HFF-Myc (cell line): ENCODE measurements at regions not wholly inside any gene's neighbourhood (a gene's known extent, or its start where the extent isn't known, plus 50 kb on each side); places are given as distances from the start of the nearest gene placed in this dataset.

Source experiments
- DNase-seq: peaks from one replicate; pipeline ENCODE4 v3.0.0-alpha.2; 2011; ENCODE audit warnings: low read depth; ENCODE audit errors: extremely low read depth
- H3K4me3 ChIP-seq: replicated peaks from 2 replicates; pipeline ENCODE4 v1.5.1; 2011; ENCODE audit warnings: low read depth, mild to moderate bottlenecking, control low read depth, low read length
- TF ChIP-seq, protein P1 (sequence below): IDR thresholded peaks from 2 replicates; pipeline ENCODE4 v1.5.1; 2012; ENCODE audit warnings: mild to moderate bottlenecking, low read depth, low read length, control low read depth; ENCODE audit errors: missing control alignments

DNA sequence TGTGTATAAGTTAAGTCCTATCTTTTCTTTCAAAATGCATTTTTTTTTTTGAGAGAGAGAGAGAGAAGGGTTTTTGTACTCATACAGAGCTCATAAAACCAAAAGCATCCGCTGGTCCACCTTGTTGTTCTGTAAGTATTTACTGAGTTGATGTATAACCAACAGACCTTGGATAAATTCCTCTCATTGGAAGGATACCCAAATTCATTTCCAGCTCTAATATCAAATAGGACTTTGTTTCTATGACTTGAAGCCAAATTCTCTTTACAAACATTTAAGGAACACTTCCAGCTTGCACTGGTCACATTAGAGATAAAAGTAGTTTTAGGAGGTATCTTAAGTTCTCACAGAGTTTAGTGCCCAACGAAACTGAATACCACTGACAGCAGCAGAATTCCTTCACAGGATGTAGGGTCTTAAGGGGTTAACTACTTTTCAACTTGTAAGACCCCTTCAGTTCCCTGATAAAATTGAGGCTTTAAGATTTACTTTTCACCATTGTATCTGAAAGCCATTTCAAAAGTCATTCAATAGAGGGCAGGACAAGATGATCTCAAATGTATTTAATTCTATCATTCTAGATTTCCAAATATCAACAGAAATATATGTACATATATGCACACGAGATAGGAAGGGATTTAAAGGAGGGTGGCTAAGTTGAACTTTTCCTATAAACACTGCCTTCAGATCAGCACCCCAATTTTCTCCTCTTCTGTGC lies 1398.5 kb upstream of the CELF4 start:
- TF ChIP-seq, protein P1, sequence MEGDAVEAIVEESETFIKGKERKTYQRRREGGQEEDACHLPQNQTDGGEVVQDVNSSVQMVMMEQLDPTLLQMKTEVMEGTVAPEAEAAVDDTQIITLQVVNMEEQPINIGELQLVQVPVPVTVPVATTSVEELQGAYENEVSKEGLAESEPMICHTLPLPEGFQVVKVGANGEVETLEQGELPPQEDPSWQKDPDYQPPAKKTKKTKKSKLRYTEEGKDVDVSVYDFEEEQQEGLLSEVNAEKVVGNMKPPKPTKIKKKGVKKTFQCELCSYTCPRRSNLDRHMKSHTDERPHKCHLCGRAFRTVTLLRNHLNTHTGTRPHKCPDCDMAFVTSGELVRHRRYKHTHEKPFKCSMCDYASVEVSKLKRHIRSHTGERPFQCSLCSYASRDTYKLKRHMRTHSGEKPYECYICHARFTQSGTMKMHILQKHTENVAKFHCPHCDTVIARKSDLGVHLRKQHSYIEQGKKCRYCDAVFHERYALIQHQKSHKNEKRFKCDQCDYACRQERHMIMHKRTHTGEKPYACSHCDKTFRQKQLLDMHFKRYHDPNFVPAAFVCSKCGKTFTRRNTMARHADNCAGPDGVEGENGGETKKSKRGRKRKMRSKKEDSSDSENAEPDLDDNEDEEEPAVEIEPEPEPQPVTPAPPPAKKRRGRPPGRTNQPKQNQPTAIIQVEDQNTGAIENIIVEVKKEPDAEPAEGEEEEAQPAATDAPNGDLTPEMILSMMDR = no peak
- H3K4me3 ChIP-seq = no peak overlapping the region
- no peak for DNase-seq

DNA sequence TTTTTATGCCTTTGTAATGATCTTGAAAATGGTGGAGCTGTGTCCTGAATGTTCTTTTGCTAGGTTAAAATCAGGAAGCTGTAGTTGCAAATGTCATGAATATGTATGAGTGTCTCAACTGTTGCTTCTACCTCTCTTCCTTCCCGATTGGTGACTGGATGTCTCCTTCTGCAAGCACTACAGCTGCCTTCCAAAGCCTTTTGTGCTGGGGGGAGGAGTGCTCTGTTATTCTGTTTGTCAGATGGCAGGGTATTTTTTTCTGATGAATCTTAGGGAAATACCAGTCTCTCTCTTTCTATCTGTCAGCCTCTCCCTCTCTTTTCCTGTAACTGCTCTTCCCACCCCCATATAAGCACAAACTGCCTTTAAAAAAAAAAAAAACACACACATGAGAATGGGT lies 1396.3 kb upstream of the CELF4 start:
- DNase-seq = no peak
- TF ChIP-seq, protein P1 = no peak

GRCh38 chr18:38957736-38958135 lies 1392.1 kb upstream of the CELF4 start:
- TF ChIP-seq, protein P1 = no peak
- H3K4me3 ChIP-seq = no peak overlapping the region
- DNase-seq = no peak

More for the DNA sequence above, 1396.3 kb upstream of the CELF4 start:
- H3K4me3 ChIP-seq = no peak overlapping the region

DNA sequence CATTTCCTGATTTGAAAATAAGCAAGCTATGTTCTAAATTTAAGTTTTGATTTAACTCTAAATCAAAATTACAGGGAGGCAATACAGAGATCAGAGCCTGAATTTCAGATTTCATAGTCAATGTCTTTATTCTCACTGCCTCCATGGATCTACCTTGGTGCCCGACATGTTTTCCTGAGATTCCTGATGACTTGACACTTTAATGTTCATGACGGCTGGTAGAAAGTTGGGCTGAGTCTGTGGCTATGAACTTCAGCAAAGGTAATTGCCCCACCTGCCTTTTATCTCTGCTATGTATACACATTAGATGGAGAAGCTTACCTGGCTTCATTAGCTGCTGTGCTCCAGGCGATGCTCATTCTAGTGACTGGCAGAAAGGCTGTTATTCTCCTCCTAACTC lies 1390.5 kb upstream of the CELF4 start:
- no peak for DNase-seq
- H3K4me3 ChIP-seq = no peak overlapping the region
- TF ChIP-seq, protein P1 = no peak

DNA sequence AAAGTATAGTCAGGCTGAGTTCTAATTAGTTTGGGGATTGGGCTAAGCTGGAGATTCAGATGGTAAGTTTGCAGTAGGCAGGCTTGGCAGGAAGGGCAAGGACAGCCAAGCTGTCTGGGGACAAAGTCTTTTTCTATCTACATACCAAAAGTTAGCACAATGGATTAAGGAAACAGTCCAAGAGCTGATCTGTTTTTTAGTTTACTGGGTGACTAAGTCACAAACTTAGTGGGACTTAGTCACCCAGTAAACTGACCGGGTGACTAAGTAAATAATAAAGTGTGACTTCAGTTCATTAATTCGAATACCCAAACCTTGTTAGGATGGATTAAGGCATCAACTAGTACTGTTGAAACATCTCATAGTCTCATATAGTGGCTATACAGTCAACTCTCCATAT lies 1386.0 kb upstream of the CELF4 start:
- no peak overlapping the region for H3K4me3 ChIP-seq
- no peak for DNase-seq
- TF ChIP-seq, protein P1 = no peak

GRCh38 chr18:38948436-38948835 lies 1382.8 kb upstream of the CELF4 start:
- DNase-seq = no peak
- H3K4me3 ChIP-seq = no peak overlapping the region
- TF ChIP-seq, protein P1 = no peak
